Tibial artery (tissue), 4 donors: ENCODE measurements at regions not wholly inside any gene's neighbourhood (a gene's known extent, or its start where the extent isn't known, plus 50 kb on each side); places are given as distances from the start of the nearest gene placed in this dataset.

Experiments
- DNase-seq, 2 donors: peaks; one replicate each; pipeline ENCODE4 v3.0.0-alpha.2; 2019
- H3K27ac ChIP-seq, 2 donors: fragments of 200-600 bp; sonication (generic) in 1 of 2; 1 replicate in 1 of 2; 2 replicates in 1 of 2; pipeline ENCODE4 v1.5.1; 2018 to 2019; ENCODE audit warnings: mild to moderate bottlenecking in 1 of 2
- H3K27me3 ChIP-seq, 2 donors: fragments of 200-600 bp; sonication (generic) in 1 of 2; one replicate each; pipeline versions ENCODE4 v1.5.1 to v1.6.0; 2016 to 2019
- H3K36me3 ChIP-seq, 3 donors: fragments of 200-600 bp; sonication (generic) in 2 of 3; one replicate each; pipeline ENCODE4 v1.5.1; 2016 to 2019; ENCODE audit warnings: mild to moderate bottlenecking in 2 of 3
- H3K4me1 ChIP-seq, 4 donors: fragments of 200-600 bp; sonication (generic) in 2 of 4; 1 replicate in 3 of 4; 2 replicates in 1 of 4; pipeline ENCODE4 v1.5.1; 2016 to 2019
- H3K4me3 ChIP-seq, 2 donors: fragments of 200-600 bp; sonication (generic) in 1 of 2; 1 replicate in 1 of 2; 2 replicates in 1 of 2; pipeline ENCODE4 v1.5.1; 2018 to 2019; ENCODE audit warnings: mild to moderate bottlenecking in 2 of 2
- H3K9me3 ChIP-seq, 3 donors: fragments of 200-600 bp; sonication (generic) in 1 of 3; one replicate each; pipeline ENCODE4 v1.5.1; 2016 to 2019
- intact Hi-C: fragments of 100-400 bp; cut with DNase I; formaldehyde crosslinking; loops from one replicate; pipeline ENCODE4 v1.15.0; 2023; ENCODE audit warnings: low total_unique reads
- TF ChIP-seq, protein P1 (sequence below), 2 experiments: fragments of 200-600 bp in 1 of 2; fragments of 450-650 bp in 1 of 2; IDR thresholded peaks; one replicate each; pipeline ENCODE4 v1.5.1; 2017 to 2019; ENCODE audit warnings: antibody characterized with exemption in 2 of 2, mild to moderate bottlenecking in 1 of 2, moderate library complexity in 1 of 2

DNA sequence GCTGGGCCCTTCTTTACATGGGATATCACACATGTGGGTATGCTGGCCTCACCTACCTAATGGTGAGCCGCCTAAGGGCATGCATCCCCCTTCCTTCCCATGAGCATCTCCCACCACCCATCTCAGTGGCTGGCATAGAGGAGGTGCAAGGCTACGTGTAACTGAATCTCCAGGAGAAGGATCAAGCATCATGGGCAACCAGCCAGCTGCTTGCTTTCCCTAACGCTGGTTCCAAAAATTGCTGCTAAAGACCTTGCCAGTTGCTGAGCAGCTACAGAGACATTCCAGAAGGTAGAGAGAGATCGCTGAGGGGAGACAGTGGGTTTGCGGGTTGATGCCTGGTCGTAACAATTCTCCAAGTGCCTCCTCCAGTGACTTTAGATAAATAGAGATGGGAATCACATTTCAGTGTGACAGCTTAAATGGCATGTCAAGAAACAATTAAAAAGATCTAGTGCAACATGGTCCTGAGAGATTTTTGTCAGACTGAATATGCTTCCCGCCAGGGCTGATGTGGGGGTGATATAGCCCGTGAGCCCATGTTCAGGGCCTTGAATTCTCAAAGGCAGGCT is 378.4 kb upstream of the CDH5 start:
- TF ChIP-seq, protein P1, sequence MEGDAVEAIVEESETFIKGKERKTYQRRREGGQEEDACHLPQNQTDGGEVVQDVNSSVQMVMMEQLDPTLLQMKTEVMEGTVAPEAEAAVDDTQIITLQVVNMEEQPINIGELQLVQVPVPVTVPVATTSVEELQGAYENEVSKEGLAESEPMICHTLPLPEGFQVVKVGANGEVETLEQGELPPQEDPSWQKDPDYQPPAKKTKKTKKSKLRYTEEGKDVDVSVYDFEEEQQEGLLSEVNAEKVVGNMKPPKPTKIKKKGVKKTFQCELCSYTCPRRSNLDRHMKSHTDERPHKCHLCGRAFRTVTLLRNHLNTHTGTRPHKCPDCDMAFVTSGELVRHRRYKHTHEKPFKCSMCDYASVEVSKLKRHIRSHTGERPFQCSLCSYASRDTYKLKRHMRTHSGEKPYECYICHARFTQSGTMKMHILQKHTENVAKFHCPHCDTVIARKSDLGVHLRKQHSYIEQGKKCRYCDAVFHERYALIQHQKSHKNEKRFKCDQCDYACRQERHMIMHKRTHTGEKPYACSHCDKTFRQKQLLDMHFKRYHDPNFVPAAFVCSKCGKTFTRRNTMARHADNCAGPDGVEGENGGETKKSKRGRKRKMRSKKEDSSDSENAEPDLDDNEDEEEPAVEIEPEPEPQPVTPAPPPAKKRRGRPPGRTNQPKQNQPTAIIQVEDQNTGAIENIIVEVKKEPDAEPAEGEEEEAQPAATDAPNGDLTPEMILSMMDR (IDR thresholded peaks at IDR 0.05), result no peak

GRCh38 chr16:65984296-65984695 is 382.2 kb upstream of the CDH5 start:
- H3K4me1 ChIP-seq, result no peaks in the 10 kb centered on the region
- no peaks in the 10 kb centered on the region for H3K9me3 ChIP-seq
- H3K4me3 ChIP-seq, result no peak overlapping the region
- no peaks in the 10 kb centered on the region for H3K36me3 ChIP-seq
- no peaks in the 10 kb centered on the region for H3K27me3 ChIP-seq
- intact Hi-C loops, result no loop called here
- no peak overlapping the region for H3K27ac ChIP-seq
- TF ChIP-seq, protein P1 (IDR thresholded peaks at IDR 0.05), result no peak
- DNase-seq, result no peak

More for the DNA sequence above, 378.4 kb upstream of the CDH5 start:
- H3K9me3 ChIP-seq, result no peaks in the 10 kb centered on the region
- H3K4me3 ChIP-seq, result no peak overlapping the region
- no peak overlapping the region for H3K27ac ChIP-seq
- peaks cover 0 to 5% (median 0%) of the 10 kb centered on the region in 4 donors for H3K4me1 ChIP-seq
- H3K36me3 ChIP-seq, result no peaks in the 10 kb centered on the region
- intact Hi-C loops, result no loop called here
- DNase-seq, result no peak
- H3K27me3 ChIP-seq, result no peaks in the 10 kb centered on the region

DNA sequence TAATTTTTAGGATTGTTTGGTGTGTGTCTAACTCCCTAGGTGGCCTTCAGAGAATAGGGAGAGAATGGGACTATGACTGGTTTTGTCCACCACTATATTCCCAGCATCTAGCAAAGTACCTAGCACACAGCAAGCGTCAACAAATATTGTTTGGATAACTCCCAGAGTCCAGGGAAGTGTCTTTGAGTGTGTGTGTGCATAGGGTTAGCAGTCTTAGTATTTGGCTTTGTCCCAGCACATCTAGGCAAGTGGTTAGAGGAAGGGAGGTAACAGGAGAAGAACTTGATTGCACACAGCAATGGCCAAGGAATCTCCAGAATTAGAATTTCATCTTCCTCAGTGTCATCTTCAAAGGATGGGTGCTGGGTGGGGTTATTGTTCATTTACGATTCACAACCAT is 385.4 kb upstream of the CDH5 start:
- Histone ChIP-seq H3K4me3 (no peak overlapping the region), H3K27me3 (no peaks in the 10 kb centered on the region), H3K4me1 (no peaks in the 10 kb centered on the region), H3K36me3 (no peaks in the 10 kb centered on the region), H3K27ac (no peak overlapping the region), H3K9me3 (no peaks in the 10 kb centered on the region)
- no peak for DNase-seq
- intact Hi-C loops, result no loop called here
- TF ChIP-seq, protein P1 (IDR thresholded peaks at IDR 0.05), result no peak

- Histone ChIP-seq H3K4me1 (no peaks in the 10 kb centered on the region), H3K36me3 (no peaks in the 10 kb centered on the region), H3K4me3 (no peak overlapping the region), H3K27ac (no peak overlapping the region), H3K9me3 (no peaks in the 10 kb centered on the region), H3K27me3 (no peaks in the 10 kb centered on the region)
- TF ChIP-seq, protein P1 (IDR thresholded peaks at IDR 0.05), result no peak
- intact Hi-C loops, result no loop called here
- DNase-seq, result no peak
These were observed 391.3 kb upstream of the CDH5 start for GRCh38 chr16:65975049-65975708.

GRCh38 chr16:65967376-65967775 is 399.1 kb upstream of the CDH5 start:
- Histone ChIP-seq H3K4me3 (no peak overlapping the region), H3K4me1 (no peaks in the 10 kb centered on the region), H3K27me3 (no peaks in the 10 kb centered on the region), H3K27ac (no peak overlapping the region), H3K36me3 (no peaks in the 10 kb centered on the region), H3K9me3 (no peaks in the 10 kb centered on the region)
- intact Hi-C loops, result no loop called here
- TF ChIP-seq, protein P1 (IDR thresholded peaks at IDR 0.05), result no peak
- no peak for DNase-seq
